NCI-H2107 treated with DMSO at 0.1 percent for 48 hours (cell line): ENCODE measurements at regions not wholly inside any gene's neighbourhood (a gene's known extent, or its start where the extent isn't known, plus 50 kb on each side); places are given as distances from the start of the nearest gene placed in this dataset.
"Not testable (repeated sequence)": the region's sequence is repeated elsewhere in the genome, so short reads cannot be mapped to it uniquely, and the experiment has no call there.

ENCODE experiments used
- DNase-seq: peaks from one replicate; lab custom pipeline; 2025; ENCODE audit not compliant: unreplicated experiment; lab: John Stamatoyannopoulos, UW

- no peak for DNase-seq
Measured at GRCh38 chr3:25171897-25172296, 256.2 kb upstream of the RARB start.

- DNase-seq = no peak
Measured at GRCh38 chr3:25173606-25174005, 254.5 kb upstream of the RARB start.

DNA sequence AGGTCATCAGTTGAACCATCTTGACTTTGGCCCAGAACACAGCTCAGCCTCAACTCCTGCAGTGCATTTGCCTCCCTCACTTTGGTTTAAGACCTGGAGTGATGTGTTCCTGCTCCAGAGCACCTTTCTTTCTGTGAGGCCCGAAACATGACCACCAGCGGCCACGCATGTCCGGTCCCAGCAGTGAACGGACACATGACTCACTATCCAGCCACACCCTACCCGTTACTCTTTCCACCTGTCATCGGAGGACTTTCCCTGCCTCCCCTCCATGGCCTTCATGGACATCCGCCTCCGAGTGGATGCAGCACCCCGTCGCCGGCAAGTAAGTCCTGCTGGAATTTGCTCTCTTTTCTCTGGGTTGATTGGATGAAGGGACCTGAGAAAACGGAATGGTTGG, 253.8 kb upstream of the RARB start:
- no peak for DNase-seq

DNA sequence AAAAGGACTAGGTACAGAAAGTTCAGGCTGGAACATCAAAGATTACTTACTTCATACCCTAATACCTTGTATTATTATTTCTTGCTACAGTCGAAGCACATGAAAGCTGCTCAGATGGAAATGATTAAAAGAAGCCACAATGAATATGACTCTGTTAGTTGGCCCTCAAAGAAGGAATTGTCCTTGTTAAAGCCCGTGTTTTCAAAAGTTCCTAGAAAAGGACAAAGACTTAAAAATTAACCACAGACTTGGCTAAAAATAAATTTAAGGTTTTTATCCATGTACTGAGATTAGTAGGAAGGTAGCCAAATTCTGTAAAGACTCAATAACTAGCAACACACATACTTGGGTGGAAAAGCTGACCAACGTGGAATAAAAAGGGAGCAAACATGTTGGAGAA, 251.0 kb upstream of the RARB start:
- DNase-seq = no peak

DNA sequence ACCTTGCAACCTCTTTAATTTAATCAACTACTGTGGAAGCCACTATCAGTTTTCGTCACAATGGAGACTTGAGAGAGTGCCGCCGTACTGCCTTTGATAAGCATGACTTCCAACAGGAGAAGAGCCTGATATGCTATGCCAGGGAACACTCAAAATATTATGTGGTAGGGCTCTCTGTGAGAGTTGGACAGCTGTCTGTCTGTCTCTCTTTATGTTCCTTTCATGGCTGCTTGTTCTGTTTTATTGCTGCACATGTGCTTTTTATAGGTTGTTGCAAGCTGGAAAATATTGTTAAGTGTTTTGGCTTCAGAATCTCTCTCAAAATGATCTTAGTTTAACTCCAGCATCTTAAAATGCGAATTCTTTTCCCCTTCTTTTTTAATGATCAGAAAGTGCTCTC, 249.4 kb upstream of the RARB start:
- no peak for DNase-seq

GRCh38 chr3:25181096-25181495, 247.0 kb upstream of the RARB start:
- DNase-seq = no peak

DNA sequence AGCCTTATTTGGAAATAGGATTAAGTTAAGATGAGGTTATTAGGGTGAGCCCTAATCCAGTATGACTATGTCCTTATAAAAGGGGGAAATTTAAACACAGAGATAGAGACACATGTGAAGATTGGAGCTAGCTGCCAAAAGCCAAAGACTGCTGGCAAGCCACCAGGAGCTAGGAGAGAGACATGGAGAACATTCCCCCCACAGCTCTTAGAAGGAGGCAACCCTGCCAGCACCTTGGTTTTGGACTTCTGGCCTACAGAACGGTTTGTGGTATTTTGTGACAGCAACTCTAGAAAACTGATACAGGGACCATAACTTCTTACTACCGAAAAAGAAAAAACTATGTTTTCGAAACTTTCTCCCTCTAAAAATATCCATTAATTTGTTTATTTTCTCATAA, 245.3 kb upstream of the RARB start:
- no peak for DNase-seq

DNA sequence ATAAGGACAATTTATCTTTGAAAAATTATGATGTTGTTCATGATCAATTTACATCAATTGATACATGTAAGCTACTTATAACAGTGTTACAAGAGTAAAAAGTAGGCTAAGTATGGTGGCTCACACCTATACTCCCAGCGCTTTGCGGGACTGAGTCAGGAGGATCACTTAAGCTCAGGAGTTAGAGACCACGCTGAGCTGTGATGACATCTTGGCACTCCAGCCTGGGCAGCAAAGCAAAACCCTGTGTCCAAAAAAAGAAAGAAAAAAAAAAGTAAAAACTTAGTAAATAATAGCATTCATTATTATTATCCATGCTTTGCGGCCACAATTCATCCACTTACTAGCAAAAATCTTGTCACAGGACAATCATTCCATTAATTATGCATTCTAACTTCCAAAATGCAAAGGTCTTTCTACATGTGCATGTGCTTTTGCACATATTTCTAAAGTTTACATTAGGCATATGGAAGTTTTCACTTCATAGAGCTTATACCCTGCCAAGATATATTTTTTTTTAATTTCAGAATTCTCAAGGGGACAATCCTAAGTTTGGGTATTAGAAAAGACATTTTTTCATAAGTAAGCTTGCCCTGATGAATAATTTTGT, 243.3 kb upstream of the RARB start:
- DNase-seq = no peak

GRCh38 chr3:25191673-25192072, 236.4 kb upstream of the RARB start:
- DNase-seq = no peak

DNA sequence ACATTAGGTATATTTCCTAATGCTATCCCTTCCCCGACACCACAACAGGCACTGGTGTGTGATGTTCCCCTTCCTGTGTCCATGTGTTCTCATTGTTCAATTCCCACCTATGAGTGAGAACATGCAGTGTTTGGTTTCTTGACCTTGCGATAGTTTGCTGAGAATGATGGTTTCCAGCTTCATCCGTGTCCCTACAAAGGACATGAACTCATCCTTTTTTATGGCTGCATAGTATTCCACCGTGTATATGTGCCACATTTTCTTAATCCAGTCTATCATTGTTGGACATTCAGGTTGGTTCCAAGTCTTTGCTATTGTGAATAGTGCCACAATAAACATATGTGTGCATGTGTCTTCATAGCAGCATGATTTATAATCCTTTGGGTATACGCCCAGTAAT, 228.5 kb upstream of the RARB start:
- DNase-seq = not testable (repeated sequence)

GRCh38 chr3:25212736-25213135, 215.3 kb upstream of the RARB start:
- DNase-seq = no peak

GRCh38 chr3:25214034-25214433, 214.0 kb upstream of the RARB start:
- DNase-seq = no peak

- no peak for DNase-seq
Measured at GRCh38 chr3:25218362-25218761, 209.7 kb upstream of the RARB start.

GRCh38 chr3:25226747-25227146, 201.3 kb upstream of the RARB start:
- DNase-seq = no peak

GRCh38 chr3:25229586-25229985, 198.5 kb upstream of the RARB start:
- DNase-seq = no peak

- no peak for DNase-seq
Measured at GRCh38 chr3:25235031-25235430, 193.0 kb upstream of the RARB start.

DNA sequence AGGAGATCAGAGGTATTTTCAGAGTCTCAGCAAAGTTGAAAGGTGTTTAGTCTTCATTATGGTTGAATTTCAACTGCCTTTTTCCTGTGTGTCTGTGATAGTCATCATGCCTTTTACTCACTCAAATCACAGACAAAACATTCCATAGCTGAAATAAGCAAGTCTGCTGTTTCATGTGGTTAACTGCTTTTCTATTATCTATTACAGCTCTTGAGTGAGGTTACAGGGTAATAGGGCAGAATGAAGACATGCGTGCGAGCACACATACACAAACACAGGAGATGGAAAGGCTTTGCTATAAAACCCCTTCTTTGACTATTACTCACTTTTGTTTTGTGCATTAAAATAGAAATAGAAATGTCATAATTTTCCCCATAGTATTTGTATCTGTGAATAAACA, 192.6 kb upstream of the RARB start:
- no peak for DNase-seq

DNA sequence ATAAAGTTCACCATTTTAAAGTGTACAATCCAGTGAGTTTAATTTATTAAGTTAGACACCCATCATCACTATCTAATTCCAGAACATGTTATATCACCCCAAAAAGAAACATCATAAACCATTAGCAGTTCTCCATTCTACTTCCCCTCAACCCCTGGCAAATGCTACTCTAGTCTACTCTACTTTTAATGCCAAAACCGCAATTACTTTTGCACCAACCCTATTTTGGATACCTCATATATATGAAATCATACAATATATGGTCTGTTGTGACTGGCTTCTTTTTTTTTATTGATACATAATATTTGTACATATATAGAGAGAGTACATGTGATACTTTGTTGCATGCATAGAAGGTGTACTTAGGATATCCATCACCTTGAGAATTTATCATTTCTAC, 190.5 kb upstream of the RARB start:
- no peak for DNase-seq

DNA sequence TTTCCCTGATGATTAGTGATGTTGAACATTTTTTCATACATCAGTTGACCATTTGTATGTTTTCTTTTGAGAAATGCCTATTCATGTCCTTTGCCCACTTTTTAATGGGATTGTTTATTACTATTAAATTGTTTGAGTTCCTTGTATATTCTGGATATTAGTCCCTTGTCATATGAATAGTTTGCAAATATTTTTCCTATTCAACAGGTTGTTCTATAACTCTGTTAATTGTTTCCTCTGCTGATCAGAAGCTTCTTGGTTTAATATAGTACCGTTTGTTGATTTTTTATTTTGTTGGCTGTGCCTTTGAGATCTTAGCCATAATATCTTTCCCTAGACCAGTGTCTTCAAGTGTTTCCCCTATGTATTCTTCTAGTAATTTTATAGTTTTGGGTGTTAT, 189.0 kb upstream of the RARB start:
- no peak for DNase-seq

- DNase-seq = no peak
Measured at GRCh38 chr3:25246913-25247312, 181.2 kb upstream of the RARB start.

DNA sequence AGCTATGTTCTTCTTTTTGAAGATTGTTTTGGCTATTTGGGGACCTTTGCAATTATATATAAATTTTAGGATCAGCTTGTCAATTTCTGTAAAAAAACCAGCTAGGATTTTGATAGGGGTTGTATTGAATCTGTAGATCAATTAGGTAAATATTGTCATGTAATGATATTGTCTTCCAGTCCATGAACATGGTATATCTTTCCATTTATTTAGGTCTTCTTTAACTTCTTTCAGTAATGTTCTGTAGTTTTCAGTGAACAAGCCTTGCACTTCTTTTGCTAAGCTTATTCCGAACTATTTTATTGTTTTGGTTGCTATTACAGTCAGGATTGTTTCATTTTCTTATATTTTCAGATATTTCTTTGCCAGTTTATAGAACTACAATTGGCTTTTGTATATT, 175.8 kb upstream of the RARB start:
- no peak for DNase-seq

- no peak for DNase-seq
Measured at GRCh38 chr3:25257026-25257425, 171.0 kb upstream of the RARB start.

DNA sequence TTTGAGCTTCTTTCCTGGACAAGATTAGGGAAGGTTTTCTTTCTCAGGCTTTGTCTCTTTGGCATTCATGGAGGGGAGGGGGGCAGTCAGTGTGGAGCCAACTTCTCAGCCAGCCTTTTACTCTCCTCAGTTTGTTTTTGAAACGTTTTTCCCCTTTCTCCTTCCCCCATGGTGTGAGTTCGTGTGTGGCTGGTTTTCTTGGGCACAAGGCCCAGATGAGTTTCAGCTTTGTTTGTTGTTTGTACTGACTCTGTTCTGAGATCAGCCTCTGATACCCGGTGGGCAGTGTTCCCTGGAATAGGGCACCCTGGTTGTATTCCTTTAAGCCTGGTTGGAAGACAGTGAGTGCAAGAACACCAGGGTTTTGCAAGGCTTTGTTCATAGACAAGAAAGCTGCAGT, 168.2 kb upstream of the RARB start:
- DNase-seq = no peak

DNA sequence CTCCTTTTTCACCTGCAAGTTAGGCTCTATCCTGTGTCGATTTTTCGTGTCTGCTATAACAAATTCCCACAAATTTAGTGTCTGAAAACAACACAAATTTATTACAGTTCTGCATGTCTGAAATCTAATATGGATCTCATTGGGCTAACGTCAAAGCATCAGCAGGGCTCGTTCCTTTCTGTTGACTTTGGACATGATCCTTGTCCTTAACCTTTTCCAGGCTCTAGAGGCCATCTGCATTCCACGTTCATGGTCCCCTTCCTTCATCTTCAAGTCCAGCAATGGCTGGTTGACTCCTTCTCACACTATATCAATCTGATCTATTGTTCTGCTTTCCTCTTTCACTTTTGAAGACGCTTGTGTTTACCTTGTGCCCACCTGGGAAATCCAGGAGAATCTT, 165.7 kb upstream of the RARB start:
- DNase-seq = no peak
